H1 (cell line): ENCODE measurements at regions not wholly inside any gene's neighbourhood (a gene's known extent, or its start where the extent isn't known, plus 50 kb on each side); places are given as distances from the start of the nearest gene placed in this dataset.

Source experiments
- CTCF ChIP-seq, 3 experiments: IDR thresholded peaks; 1 replicate in 2 of 3; 2 replicates in 1 of 3; pipeline versions ENCODE4 v1.5.1 to v1.6.1; 2011; ENCODE audit warnings: low read length in 3 of 3, mild to moderate bottlenecking in 3 of 3, inconsistent platforms in 2 of 3, low read depth in 1 of 3, moderate library complexity in 1 of 3; ENCODE audit not compliant: insufficient read depth in 1 of 3; ENCODE audit errors: control extremely low read depth in 1 of 3
- EZH2 ChIP-seq: fragments of 200-600 bp; sonication (generic); IDR thresholded peaks from 2 replicates; pipeline ENCODE4 v1.7.1; 2012; ENCODE audit warnings: low read depth, mild to moderate bottlenecking, moderate library complexity, low read length, inconsistent platforms; ENCODE audit not compliant: severe bottlenecking
- MAX ChIP-seq: IDR thresholded peaks from 2 replicates; pipeline ENCODE4 v1.6.1; 2012; ENCODE audit warnings: inconsistent platforms
- POLR2A ChIP-seq, 2 experiments: IDR thresholded peaks; 1 replicate in 1 of 2; 2 replicates in 1 of 2; pipeline ENCODE4 v1.6.1; 2011; ENCODE audit warnings: low read depth in 2 of 2, low read length in 2 of 2, mild to moderate bottlenecking in 2 of 2; ENCODE audit errors: control extremely low read depth in 1 of 2
- POLR2AphosphoS5 ChIP-seq: IDR thresholded peaks from 2 replicates; pipeline ENCODE4 v1.6.1; 2011; ENCODE audit warnings: low read depth, low read length
- RFX5 ChIP-seq: IDR thresholded peaks from 2 replicates; pipeline ENCODE4 v1.6.1; 2011; ENCODE audit warnings: low read depth, low read length, improper control_type of control experiment, borderline replicate concordance
- TAF1 ChIP-seq: IDR thresholded peaks from 2 replicates; pipeline ENCODE4 v1.6.1; 2011; ENCODE audit warnings: mild to moderate bottlenecking, low read depth, low read length

GRCh38 chr9:109956717-109957440 lies 176.9 kb downstream of the PALM2AKAP2 start:
- TF ChIP-seq RFX5 (no peak), CTCF (IDR thresholded peaks at IDR 0.05; ENCODE audit: control extremely low read depth in 1 of 3, insufficient read depth in 1 of 3, low read depth in 1 of 3, low read length in 3 of 3) (no peak), TAF1 (no peak), MAX (no peak), EZH2 (no peak), POLR2AphosphoS5 (no peak), POLR2A (IDR thresholded peaks at IDR 0.05; ENCODE audit: control extremely low read depth in 1 of 2, low read depth in 2 of 2, low read length in 2 of 2) (no peak)
